ENCODE measurements at regions not wholly inside any gene's neighbourhood (a gene's known extent, or its start where the extent isn't known, plus 50 kb on each side); places are given as distances from the start of the nearest gene placed in this dataset.
A peak's percentile ranks its signal among the peaks of the same experiment; 100 is the strongest.
"Not testable (repeated sequence)": the region's sequence is repeated elsewhere in the genome, so short reads cannot be mapped to it uniquely, and the experiment has no call there.

GRCh38 chr6:137320271-137320670, 101.1 kb upstream of the IFNGR1 start:
- peak in 2 of 11 donors; percentile 14 to 49 for DNase-seq (ENCODE audit: extremely low read depth in 1 of 11, low read depth in 9 of 11, low spot score in 4 of 11)

DNA sequence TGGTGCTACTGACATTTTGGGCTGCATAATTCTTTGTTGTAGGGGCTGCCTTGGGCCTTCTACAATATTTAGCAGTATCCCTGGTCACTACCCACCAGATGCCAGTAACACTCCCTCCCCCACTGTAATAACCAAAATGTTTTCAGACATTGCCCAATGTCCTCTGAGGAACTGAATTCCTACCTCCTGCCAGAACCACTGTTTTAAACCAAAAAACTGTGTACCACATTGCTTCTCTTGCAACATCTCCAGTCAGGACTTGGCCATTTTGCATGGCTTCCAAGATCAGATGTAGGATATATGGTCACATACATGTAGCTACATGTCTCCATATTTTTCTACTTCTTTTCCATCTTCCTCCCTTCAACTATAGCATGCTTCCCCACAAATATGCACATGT, 97.4 kb upstream of the IFNGR1 start:
- DNase-seq (ENCODE audit: extremely low read depth in 1 of 11, low read depth in 9 of 11, low spot score in 4 of 11) = no peak

DNA sequence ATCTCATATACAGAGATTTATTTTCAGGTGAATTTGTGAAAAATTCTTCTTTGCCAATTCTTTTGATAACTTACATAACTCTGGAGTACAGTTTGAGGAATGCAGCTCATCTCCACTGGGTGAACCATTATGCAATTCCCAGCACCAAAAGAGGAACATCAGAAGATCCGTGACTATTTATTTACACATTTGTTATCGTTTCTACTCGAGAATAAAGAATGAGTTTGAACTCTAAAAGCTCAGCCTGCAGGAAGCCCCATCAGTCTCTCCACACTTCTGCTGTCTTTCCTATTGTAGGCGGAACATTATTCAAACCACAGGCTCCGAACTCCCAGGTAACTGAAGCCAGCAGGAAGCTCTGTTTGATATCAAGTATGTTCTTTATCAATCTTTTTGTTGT, 95.9 kb upstream of the IFNGR1 start:
- DNase-seq (ENCODE audit: extremely low read depth in 1 of 11, low read depth in 9 of 11, low spot score in 4 of 11) = no peak

DNA sequence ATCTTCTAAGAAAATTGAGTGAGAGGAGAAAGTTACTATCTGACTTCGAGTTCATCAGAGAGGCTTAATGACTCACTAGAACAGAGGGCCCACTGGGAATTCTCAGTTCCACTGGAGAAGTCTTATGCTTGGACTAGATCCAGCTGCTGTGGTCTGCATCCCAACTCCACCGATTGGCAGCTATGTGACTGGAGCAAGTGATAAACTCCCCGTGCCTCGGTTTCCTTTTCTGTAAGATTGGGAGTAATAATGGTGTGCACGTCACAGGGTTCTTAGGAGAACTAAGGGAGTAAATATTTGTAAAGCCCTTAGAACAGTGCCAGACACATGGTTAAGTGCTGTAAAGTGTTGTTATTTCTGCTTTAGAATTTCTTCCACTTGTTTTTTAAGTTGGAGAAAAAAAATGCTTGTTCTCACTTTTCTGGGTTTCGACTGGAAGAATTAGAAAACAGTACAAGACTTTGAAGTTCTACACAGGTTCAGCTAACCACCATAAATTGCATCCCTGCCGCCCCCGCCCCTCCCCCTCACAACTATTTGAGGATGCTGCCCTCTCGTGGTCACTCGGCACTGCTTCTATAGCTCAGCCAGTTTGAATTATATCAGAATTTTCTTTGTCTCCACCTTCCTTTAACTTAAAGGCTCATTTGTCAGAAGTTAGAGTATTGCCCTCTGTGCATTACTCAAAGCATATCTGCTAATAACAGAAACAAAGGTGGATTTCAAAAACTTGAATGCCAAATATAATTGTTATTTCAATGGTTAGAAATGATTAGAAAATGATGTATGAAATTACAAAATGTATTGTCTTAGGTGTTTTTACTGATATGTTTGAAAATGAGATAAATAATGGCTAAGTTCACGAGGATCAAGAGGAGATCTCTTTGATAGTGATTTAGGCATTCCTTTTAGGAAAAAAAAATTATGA, 95.0 kb upstream of the IFNGR1 start:
- DNase-seq (ENCODE audit: extremely low read depth in 1 of 11, low read depth in 9 of 11, low spot score in 4 of 11) = peak in 9 of 11 donors; percentile 44 to 65 (median 54)

GRCh38 chr6:137313211-137313610, 94.0 kb upstream of the IFNGR1 start:
- no peak for DNase-seq (ENCODE audit: extremely low read depth in 1 of 11, low read depth in 9 of 11, low spot score in 4 of 11)

DNA sequence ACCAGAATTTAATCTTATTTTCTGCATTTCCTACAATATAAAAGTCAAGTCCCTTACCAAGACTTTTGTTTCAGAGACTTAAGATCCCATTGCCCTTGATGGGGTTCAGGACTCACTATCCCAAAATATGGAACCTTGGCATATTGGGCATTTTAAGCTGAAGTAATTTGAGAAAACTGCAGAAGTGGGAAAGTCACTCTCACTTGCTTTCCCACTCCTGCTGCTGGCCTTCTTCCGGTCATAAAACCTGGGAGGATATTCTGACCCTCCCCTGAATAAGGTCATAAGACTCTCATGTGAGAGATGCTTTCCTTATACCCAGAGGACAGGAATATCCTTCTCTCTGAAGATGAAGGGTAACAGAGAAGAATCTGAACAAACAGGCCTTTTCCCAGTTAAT, 92.8 kb upstream of the IFNGR1 start:
- no peak for DNase-seq (ENCODE audit: extremely low read depth in 1 of 11, low read depth in 9 of 11, low spot score in 4 of 11)

- peak in 3 of 11 donors; percentile 34 to 41 (median 35) for DNase-seq (ENCODE audit: extremely low read depth in 1 of 11, low read depth in 9 of 11, low spot score in 4 of 11)
Measured at GRCh38 chr6:137309078-137309762, 90.0 kb upstream of the IFNGR1 start.

GRCh38 chr6:137307163-137307854, 88.1 kb upstream of the IFNGR1 start:
- no peak for DNase-seq (ENCODE audit: extremely low read depth in 1 of 11, low read depth in 9 of 11, low spot score in 4 of 11)

DNA sequence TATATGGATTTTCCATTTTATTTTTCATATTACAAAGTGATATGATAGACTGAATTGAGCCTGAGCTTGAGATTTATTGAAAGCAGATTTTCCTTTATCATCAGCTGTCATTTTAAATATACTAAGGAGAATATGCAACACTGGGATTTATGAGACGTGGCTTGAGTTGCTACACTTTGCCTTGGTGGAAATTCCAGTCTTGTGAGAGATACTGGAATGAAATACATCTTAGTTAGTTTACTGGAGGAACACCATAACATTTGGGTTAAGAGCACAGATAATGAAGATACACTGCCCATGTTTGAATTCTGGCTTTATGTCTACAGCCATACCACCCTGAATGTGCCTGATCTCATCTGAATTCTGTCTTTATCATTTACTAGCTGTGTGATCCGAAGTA, 86.5 kb upstream of the IFNGR1 start:
- DNase-seq (ENCODE audit: extremely low read depth in 1 of 11, low read depth in 9 of 11, low spot score in 4 of 11) = no peak

GRCh38 chr6:137304020-137304780, 85.0 kb upstream of the IFNGR1 start:
- no peak for DNase-seq (ENCODE audit: extremely low read depth in 1 of 11, low read depth in 9 of 11, low spot score in 4 of 11)

DNA sequence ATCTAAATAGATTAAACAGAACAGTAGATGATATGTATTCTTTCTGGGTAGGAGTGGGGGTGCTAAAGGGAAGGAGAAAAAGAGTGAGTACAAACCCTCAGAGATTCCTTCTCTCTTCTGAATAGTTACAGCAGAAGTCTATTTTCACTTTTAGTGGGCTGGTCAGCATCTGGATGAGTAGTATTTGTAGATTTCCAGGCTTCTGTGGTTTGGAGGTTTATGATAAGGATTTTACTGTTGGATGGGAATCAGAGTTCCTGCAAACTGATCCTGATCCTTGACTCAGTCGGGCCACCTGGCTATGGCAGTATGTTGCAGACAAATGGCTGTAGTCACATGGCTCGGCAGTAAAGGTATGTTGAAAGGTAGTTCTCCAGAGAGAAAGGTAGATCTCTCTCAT, 84.3 kb upstream of the IFNGR1 start:
- DNase-seq (ENCODE audit: extremely low read depth in 1 of 11, low read depth in 9 of 11, low spot score in 4 of 11) = no peak

DNA sequence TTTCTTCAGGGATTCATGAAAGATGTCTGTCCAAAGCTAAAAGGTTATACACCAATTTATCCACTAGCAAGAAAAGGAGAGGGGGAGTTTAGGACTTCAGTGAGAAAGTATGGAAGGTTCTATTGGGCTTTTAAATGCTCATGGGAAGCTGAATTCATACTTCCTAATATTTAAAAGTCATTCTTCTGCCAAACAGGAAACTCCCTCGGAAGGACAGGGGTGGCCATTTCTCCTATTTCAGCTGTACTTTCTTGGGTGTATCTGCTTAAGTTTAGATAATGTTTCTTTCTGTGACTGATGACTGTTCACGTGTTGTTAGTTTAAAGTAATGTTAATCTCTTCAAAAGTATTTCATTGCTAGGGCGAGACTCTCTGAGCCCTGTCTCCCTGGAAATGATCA, 80.5 kb upstream of the IFNGR1 start:
- no peak for DNase-seq (ENCODE audit: extremely low read depth in 1 of 11, low read depth in 9 of 11, low spot score in 4 of 11)

DNA sequence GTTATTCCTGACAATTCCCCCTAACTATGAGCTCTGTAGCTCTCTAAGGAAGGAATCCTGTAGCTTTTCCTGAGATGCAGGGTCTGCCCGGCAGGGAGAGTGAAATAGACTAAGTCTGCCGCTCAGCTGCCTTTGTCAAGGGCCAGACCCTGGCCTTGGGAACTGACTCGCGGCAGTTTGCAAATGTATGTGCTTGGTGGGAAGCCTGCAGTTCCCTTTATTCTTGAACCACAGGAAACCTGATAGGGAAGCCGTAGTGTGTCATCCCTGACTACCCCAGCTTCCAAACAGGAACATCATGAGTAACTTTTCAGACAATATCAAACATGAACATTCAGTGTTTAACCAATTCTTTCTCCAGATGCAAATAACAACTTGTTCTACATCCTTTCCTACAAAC, 78.7 kb upstream of the IFNGR1 start:
- DNase-seq (ENCODE audit: extremely low read depth in 1 of 11, low read depth in 9 of 11, low spot score in 4 of 11) = no peak

GRCh38 chr6:137292326-137292725, 73.1 kb upstream of the IFNGR1 start:
- DNase-seq (ENCODE audit: extremely low read depth in 1 of 11, low read depth in 9 of 11, low spot score in 4 of 11) = not testable (repeated sequence)

GRCh38 chr6:137291441-137291840, 72.3 kb upstream of the IFNGR1 start:
- no peak for DNase-seq (ENCODE audit: extremely low read depth in 1 of 11, low read depth in 9 of 11, low spot score in 4 of 11)

DNA sequence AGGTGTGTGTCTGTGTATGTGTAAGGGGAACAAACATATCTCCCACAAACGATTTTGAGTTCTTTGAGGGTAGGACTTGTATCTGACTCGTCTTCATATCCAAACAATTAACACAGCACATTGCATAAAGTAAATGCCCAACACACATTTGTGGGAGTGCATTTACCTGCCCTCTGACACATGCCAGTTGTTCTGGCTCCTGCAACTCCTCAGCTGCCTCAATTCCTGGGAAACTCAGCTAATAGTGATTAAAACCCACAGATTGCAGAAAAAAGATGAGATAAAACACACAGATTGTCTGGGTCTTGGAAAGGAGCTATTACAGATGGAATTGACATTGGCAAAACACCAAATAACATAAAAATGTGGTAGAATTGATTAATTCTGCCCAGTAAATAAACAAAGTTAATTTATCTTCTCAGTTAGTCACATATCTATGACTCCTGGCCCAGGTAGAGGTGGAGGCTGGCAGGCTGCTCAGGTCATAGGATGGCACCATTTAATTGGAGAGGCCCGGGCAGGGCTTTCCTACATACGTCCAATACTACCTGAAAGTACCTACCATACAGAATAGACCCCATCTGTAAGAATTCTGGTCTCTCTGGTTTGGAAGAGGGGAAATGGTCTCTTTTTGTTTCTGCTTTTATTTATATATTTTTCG, 71.5 kb upstream of the IFNGR1 start:
- DNase-seq (ENCODE audit: extremely low read depth in 1 of 11, low read depth in 9 of 11, low spot score in 4 of 11) = no peak

- DNase-seq (ENCODE audit: extremely low read depth in 1 of 11, low read depth in 9 of 11, low spot score in 4 of 11) = no peak
Measured at GRCh38 chr6:137286916-137287315, 67.7 kb upstream of the IFNGR1 start.

DNA sequence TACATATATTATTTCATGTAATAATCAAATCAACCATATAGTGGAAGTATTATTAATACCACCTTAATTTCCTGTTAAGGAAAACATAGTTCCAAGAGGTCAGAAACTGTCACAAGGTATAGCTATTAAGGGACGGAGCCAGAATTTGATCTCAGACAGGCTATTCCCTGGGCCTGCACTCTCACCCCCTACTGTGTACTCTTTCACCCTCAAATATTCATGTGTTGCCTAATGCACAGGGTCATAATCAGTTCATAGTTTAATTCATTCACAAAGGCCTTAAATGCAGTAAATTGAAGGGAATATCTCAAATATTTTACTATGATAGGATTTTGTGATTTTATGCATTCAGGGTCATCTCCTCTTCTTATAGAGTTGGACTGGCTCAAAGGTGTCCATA, 67.2 kb upstream of the IFNGR1 start:
- DNase-seq (ENCODE audit: extremely low read depth in 1 of 11, low read depth in 9 of 11, low spot score in 4 of 11) = no peak

DNA sequence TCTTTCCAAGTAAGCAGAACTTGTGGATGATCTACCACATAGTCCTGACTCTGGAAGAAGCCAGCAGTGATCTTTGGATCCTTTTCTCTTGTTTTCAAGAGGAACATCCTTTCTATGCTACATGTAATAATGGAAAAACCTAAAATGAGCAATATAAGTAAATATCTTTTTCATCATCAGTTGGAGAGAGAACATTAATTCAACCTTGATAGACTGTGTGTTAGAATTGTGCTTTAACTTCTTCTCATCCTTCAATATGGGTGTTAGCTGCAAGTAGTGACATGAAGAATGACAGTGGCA, 65.6 kb upstream of the IFNGR1 start:
- no peak for DNase-seq (ENCODE audit: extremely low read depth in 1 of 11, low read depth in 9 of 11, low spot score in 4 of 11)
